Bronchial epithelial cell (primary cell): ENCODE measurements at regions not wholly inside any gene's neighbourhood (a gene's known extent, or its start where the extent isn't known, plus 50 kb on each side); places are given as distances from the start of the nearest gene placed in this dataset.

Experiments
- DNase-seq: peaks from one replicate; pipeline ENCODE4 v3.0.0-alpha.2; 2010; ENCODE audit warnings: low read depth
- FAIRE-seq: peaks from 2 replicates; lab custom pipeline; 2011; peaks lifted over from hg19 to GRCh38; lab: Jason Lieb, UNC
- H3K27me3 ChIP-seq: 2 replicates; pipeline ENCODE4 v1.5.1; 2011; ENCODE audit warnings: low read length; ENCODE audit not compliant: control insufficient read depth, insufficient read depth
- H3K36me3 ChIP-seq: 2 replicates; pipeline ENCODE4 v1.5.1; 2011; ENCODE audit warnings: low read length; ENCODE audit not compliant: control insufficient read depth, insufficient read depth
- H3K4me3 ChIP-seq: 2 replicates; pipeline ENCODE4 v1.5.1; 2011; ENCODE audit warnings: mild to moderate bottlenecking, low read depth, low read length, control low read depth
- TF ChIP-seq, protein P1 (sequence below): IDR thresholded peaks from 2 replicates; pipeline ENCODE4 v1.5.1; 2011; ENCODE audit warnings: mild to moderate bottlenecking, moderate library complexity, low read length, control low read depth, inconsistent platforms; ENCODE audit not compliant: insufficient read depth, severe bottlenecking

GRCh38 chr2:71944806-71945602 is 202.7 kb downstream of the CYP26B1 start:
- no peak for FAIRE-seq

GRCh38 chr2:71944183-71944550 is 203.5 kb downstream of the CYP26B1 start:
- FAIRE-seq, result no peak
- no peak overlapping the region for H3K4me3 ChIP-seq
- no peaks in the 10 kb centered on the region for H3K36me3 ChIP-seq
- no peak for DNase-seq
- no peaks in the 10 kb centered on the region for H3K27me3 ChIP-seq
- TF ChIP-seq, protein P1, sequence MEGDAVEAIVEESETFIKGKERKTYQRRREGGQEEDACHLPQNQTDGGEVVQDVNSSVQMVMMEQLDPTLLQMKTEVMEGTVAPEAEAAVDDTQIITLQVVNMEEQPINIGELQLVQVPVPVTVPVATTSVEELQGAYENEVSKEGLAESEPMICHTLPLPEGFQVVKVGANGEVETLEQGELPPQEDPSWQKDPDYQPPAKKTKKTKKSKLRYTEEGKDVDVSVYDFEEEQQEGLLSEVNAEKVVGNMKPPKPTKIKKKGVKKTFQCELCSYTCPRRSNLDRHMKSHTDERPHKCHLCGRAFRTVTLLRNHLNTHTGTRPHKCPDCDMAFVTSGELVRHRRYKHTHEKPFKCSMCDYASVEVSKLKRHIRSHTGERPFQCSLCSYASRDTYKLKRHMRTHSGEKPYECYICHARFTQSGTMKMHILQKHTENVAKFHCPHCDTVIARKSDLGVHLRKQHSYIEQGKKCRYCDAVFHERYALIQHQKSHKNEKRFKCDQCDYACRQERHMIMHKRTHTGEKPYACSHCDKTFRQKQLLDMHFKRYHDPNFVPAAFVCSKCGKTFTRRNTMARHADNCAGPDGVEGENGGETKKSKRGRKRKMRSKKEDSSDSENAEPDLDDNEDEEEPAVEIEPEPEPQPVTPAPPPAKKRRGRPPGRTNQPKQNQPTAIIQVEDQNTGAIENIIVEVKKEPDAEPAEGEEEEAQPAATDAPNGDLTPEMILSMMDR, result no peak

More at GRCh38 chr2:71944806-71945602, 202.7 kb downstream of the CYP26B1 start:
- H3K36me3 ChIP-seq, result no peaks in the 10 kb centered on the region
- TF ChIP-seq, protein P1, result no peak
- no peak overlapping the region for H3K4me3 ChIP-seq
- DNase-seq, result no peak
- no peaks in the 10 kb centered on the region for H3K27me3 ChIP-seq

DNA sequence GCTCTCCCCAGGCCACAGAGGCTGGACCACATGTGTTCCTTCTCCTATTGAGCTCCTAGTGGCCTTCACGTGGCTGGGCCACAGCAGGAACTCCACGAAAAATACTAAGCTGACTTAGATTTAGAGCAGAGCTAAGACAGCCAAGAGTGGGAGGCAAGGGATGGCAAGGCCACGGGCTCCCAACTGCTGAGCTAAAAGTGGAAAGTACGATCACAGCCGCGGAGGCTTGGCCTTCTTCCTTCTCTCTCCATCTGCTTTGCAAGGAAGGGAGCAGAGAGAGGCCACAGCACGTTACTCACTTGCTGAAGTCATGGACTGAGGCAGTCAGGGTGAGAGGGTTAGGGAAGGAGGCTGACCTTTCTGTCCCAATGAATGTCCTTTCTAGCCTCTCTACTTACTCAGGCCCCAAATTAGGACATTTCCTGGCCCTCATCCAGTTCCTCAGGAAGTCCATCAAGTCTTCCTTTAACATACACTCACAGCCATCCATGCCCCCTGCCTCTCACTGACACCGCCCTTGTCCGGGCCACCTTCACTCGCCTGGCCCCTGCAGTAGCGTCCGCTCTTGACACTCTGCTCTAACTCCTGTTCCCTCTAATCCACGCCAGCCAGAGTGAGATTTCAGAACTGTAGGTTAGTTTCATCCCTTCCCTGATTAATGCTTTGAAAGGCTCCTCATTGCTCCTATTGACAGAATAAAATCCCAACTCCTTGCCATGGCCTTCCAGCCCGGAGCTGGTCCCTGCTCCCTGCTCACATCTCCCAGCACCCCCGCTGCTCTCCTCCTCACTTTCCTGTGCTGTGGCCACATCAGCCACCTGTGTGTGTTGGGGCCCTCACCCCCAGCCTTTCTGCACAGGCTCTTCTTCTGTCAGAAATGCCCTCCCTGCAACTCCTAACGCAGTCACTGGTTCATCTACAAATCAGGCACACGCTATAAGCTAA is 204.2 kb downstream of the CYP26B1 start:
- DNase-seq, result no peak
- no peak for FAIRE-seq
- no peaks in the 10 kb centered on the region for H3K36me3 ChIP-seq
- TF ChIP-seq, protein P1, result no peak
- H3K4me3 ChIP-seq, result no peak overlapping the region
- H3K27me3 ChIP-seq, result no peaks in the 10 kb centered on the region

DNA sequence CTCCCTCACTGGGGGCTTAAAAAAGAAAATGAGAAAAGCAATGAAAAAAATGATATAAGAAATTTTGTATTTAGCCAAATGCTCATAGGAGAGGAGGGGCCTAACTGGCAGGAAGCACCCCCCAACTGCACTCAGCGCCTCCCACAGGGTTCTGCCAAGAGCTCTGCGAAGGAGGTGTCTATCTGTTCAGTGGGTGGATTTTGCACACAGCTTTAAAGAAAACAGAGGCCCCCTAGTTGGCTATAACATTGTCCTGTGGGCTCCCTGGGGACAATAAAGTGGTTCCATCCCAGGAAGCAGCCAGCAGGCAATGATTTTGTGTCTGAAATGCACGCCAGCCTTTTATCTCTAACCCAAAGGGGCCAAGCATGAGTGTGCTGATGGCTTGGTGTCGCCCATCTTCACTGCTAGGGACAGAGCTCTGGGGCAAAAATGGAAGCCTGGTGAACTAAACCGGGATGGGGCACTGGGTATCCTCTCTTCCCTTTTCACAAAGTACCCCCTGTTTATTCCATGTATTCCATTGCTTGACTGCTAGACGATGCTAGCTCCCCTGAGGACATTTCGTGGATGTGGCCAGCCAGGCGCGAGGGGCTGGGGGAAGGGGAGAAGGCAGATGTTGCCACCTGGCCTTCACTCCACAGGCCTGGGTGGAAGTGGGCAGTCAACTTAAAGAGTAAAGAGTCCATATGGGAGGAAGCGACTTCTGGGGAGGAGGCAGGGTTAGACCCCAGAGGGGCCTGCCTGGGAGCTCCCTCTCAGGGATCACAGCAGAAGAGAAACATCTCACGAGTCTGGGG is 205.7 kb downstream of the CYP26B1 start:
- FAIRE-seq, result no peak
- no peak for DNase-seq
- no peaks in the 10 kb centered on the region for H3K27me3 ChIP-seq
- H3K36me3 ChIP-seq, result no peaks in the 10 kb centered on the region
- TF ChIP-seq, protein P1, result no peak
- no peak overlapping the region for H3K4me3 ChIP-seq

- no peak for DNase-seq
- TF ChIP-seq, protein P1, result no peak
- FAIRE-seq, result no peak
- no peaks in the 10 kb centered on the region for H3K27me3 ChIP-seq
- no peak overlapping the region for H3K4me3 ChIP-seq
- no peaks in the 10 kb centered on the region for H3K36me3 ChIP-seq
Measured at GRCh38 chr2:71940695-71941094, 207.0 kb downstream of the CYP26B1 start.
